HFF-Myc (cell line): ENCODE measurements at regions not wholly inside any gene's neighbourhood (a gene's known extent, or its start where the extent isn't known, plus 50 kb on each side); places are given as distances from the start of the nearest gene placed in this dataset.
A peak's percentile ranks its signal among the peaks of the same experiment; 100 is the strongest.

Experiments used
- DNase-seq: peaks from one replicate; pipeline ENCODE4 v3.0.0-alpha.2; 2011; ENCODE audit warnings: low read depth; ENCODE audit errors: extremely low read depth
- H3K4me3 ChIP-seq: replicated peaks from 2 replicates; pipeline ENCODE4 v1.5.1; 2011; ENCODE audit warnings: low read depth, mild to moderate bottlenecking, control low read depth, low read length
- CTCF ChIP-seq: IDR thresholded peaks from 2 replicates; pipeline ENCODE4 v1.5.1; 2012; ENCODE audit warnings: mild to moderate bottlenecking, low read depth, low read length, control low read depth; ENCODE audit errors: missing control alignments

- no peak for DNase-seq
- peak; percentile 3 for TF ChIP-seq CTCF
- H3K4me3 ChIP-seq, result no peak overlapping the region
These were observed 200.4 kb upstream of the SH3BP4 start for GRCh38 chr2:234751275-234751973.

GRCh38 chr2:234747833-234748559 is 203.8 kb upstream of the SH3BP4 start:
- no peak for TF ChIP-seq CTCF
- DNase-seq, result no peak
- no peak overlapping the region for H3K4me3 ChIP-seq

GRCh38 chr2:234747032-234747431 is 204.8 kb upstream of the SH3BP4 start:
- H3K4me3 ChIP-seq, result no peak overlapping the region
- no peak for DNase-seq
- TF ChIP-seq CTCF, result no peak

GRCh38 chr2:234745347-234745746 is 206.5 kb upstream of the SH3BP4 start:
- no peak for DNase-seq
- peak; percentile 21 for TF ChIP-seq CTCF
- H3K4me3 ChIP-seq, result no peak overlapping the region

- TF ChIP-seq CTCF, result no peak
- DNase-seq, result no peak
- no peak overlapping the region for H3K4me3 ChIP-seq
These were observed 209.8 kb upstream of the SH3BP4 start for GRCh38 chr2:234741976-234742375.

- no peak overlapping the region for H3K4me3 ChIP-seq
- DNase-seq, result no peak
- no peak for TF ChIP-seq CTCF
These were observed 212.8 kb upstream of the SH3BP4 start for GRCh38 chr2:234739061-234739460.
